ENCODE measurements at regions not wholly inside any gene's neighbourhood (a gene's known extent, or its start where the extent isn't known, plus 50 kb on each side); places are given as distances from the start of the nearest gene placed in this dataset.

DNA sequence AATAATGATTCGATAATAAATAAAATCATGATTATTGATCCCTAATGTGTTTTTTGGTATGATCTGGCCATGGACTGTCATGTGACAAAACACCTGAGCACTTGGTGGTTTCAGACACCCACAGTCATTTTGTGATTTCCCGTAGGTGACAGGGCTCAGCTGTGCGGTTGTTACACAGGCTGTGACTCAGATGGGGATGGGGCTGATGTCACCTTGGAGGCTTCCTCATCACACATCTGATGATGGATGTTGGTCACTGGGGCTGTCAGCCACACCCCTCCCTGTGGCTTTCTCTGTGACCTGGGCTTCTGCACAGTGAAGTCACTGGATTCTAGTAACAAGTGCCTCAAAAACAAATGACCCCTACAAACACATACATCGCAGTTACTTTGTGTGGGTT, 995.1 kb downstream of the BRD1 start:
- H3K4me1 ChIP-seq (ENCODE audit: low read length): peaks cover 19% of the 10 kb centered on the region
- H2AFZ ChIP-seq (ENCODE audit: low read length): no peak overlapping the region
- H3K4me2 ChIP-seq (ENCODE audit: low read depth, low read length, poor library complexity, severe bottlenecking): no peak overlapping the region
- H3K36me3 ChIP-seq (ENCODE audit: insufficient read depth, low read length): no peaks in the 10 kb centered on the region
- H3K9me3 ChIP-seq (ENCODE audit: low read length): peaks cover 10% of the 10 kb centered on the region
- H3K9ac ChIP-seq (ENCODE audit: low read length): no peak overlapping the region
- DNase-seq: no peak
- no peaks in the 10 kb centered on the region for H3K9me2 ChIP-seq (replicated peaks; ENCODE audit: insufficient read depth, low read length)
- no peak overlapping the region for H3K27ac ChIP-seq (ENCODE audit: low read length)
- no peak overlapping the region for H3K4me3 ChIP-seq (ENCODE audit: low read length)
- H3K79me2 ChIP-seq (ENCODE audit: low read length): no peaks in the 10 kb centered on the region
- peaks cover 11% of the 10 kb centered on the region; the same call in 1 of the 2 replicates for H3K27me3 ChIP-seq (ENCODE audit: low read length)
- no peaks in the 10 kb centered on the region for H4K20me1 ChIP-seq (ENCODE audit: insufficient read depth, low read depth, low read length)

DNA sequence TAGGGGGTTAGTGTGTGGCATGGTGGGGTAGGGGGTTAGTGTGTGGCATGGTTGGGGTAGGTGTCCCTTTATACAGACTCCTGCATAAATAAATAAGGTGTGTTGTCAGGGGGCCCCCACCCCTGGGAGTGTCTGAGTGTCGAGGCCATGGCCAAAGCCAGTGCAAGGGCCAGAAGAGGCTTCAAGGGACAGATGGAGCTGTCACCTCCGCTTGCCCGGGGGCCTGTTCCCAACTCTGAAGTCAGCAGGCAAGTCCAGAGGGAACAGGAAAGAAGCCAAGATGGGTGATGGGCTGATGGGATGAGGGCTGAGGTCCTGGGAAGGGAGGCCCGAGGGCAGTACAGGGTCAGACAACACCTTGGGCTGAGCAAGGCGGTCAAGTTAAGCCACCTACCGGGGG, 997.8 kb downstream of the BRD1 start:
- peaks cover 10% of the 10 kb centered on the region for H3K9me3 ChIP-seq (ENCODE audit: low read length)
- no peak overlapping the region for H3K4me2 ChIP-seq (ENCODE audit: low read depth, low read length, poor library complexity, severe bottlenecking)
- H3K27me3 ChIP-seq (ENCODE audit: low read length): peaks cover 11% of the 10 kb centered on the region; the same call in 1 of the 2 replicates
- H3K36me3 ChIP-seq (ENCODE audit: insufficient read depth, low read length): no peaks in the 10 kb centered on the region
- no peak overlapping the region for H3K27ac ChIP-seq (ENCODE audit: low read length)
- H4K20me1 ChIP-seq (ENCODE audit: insufficient read depth, low read depth, low read length): no peaks in the 10 kb centered on the region
- no peaks in the 10 kb centered on the region for H3K79me2 ChIP-seq (ENCODE audit: low read length)
- no peak for DNase-seq
- no peak overlapping the region for H2AFZ ChIP-seq (ENCODE audit: low read length)
- no peak overlapping the region for H3K4me3 ChIP-seq (ENCODE audit: low read length)
- peaks cover 13% of the 10 kb centered on the region for H3K4me1 ChIP-seq (ENCODE audit: low read length)
- H3K9me2 ChIP-seq (replicated peaks; ENCODE audit: insufficient read depth, low read length): no peaks in the 10 kb centered on the region
- H3K9ac ChIP-seq (ENCODE audit: low read length): no peak overlapping the region

DNA sequence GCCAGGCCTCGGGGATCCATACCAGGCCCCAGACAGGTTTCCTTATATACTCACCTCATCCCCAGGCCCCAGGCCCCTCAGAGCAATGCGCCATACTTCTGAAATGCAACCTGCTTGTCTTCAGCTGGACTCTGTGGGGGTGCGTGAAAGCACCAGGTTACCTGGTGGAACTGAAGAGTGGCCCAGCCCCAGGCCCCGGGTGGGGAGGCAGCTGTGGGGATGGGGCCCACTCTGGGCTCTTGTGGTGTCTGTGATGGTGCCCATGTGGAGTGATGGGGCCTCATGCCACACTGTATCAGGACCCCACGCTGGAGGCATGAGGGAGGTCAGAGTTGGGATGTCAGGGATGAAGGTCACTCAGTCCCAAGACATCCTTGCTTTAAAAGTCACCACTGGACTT, 999.0 kb downstream of the BRD1 start:
- DNase-seq: no peak
- Histone ChIP-seq H3K36me3 (ENCODE audit: insufficient read depth, low read length) (no peaks in the 10 kb centered on the region), H3K4me3 (ENCODE audit: low read length) (no peak overlapping the region), H4K20me1 (ENCODE audit: insufficient read depth, low read depth, low read length) (0 out of 2 replicates have a peak, but pooled peaks cover 5% of the 10 kb centered on the region), H3K27ac (ENCODE audit: low read length) (no peak overlapping the region), H2AFZ (ENCODE audit: low read length) (no peak overlapping the region), H3K9me2 (replicated peaks; ENCODE audit: insufficient read depth, low read length) (no peaks in the 10 kb centered on the region), H3K79me2 (ENCODE audit: low read length) (no peaks in the 10 kb centered on the region), H3K4me1 (ENCODE audit: low read length) (peaks cover 1% of the 10 kb centered on the region), H3K9me3 (ENCODE audit: low read length) (peaks cover 10% of the 10 kb centered on the region), H3K4me2 (ENCODE audit: low read depth, low read length, poor library complexity, severe bottlenecking) (no peak overlapping the region), H3K9ac (ENCODE audit: low read length) (no peak overlapping the region), H3K27me3 (ENCODE audit: low read length) (peaks cover 11% of the 10 kb centered on the region; the same call in 1 of the 2 replicates)

DNA sequence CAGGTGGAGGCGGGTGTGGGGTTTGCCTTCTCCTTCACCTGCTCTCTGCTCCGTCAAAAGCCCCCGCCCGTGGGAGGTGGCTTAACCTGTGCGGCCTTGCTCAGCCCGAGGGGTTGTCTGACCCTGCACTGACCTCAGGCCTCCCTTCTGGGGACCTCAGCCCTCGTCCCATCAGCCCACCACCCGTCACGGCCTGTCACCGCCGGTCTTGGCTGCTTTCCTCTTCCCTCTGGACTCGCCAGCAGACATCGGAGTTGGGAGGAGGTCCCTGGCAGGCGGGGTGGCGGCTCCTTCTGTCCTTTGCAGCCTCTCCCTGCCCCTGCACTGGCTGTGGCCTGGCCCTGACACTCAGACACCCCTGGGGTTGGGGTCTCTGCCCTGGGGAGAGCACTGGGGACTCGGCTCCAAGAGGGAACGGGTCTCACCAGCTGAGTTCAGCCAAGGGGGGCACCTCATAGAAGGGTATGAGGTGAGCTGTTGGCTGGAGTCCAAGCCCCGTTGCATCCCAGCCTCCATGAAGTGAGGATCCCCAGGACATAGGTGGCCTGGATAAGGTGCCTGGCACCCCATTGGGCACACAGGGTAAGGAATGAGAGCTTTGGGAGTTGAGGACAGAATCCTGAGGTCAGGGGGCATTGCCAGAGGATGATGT, 999.6 kb downstream of the BRD1 start:
- Histone ChIP-seq H3K4me3 (ENCODE audit: low read length) (no peak overlapping the region), H3K27ac (ENCODE audit: low read length) (no peak overlapping the region)

DNA sequence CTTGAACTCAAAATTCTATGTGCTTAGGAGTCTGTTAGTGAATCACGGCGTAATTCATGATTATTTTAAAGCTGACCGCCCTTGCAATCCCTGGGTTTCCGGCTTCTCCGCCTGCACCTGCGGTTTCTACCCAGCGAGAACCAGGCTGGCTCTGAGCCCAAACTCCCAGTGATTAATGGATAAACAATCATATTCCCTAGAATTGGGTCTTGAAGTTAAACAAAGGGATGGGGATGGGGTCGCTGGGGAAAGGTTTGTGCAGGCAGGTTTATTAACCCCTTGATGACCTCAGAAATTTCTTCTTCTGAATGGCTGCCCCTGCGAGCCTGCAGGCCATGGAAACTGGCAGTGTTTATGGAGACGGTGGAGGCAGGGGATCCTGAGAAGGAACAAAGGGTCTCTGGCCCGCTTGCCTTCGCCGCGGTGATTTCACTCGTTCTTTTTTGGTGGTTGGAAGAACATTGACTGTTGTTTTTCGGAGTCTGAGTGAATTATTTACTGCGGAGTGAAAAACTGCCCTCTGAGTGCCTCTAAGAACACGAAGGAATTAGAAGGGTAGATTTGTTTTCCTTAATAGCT, 1000.3 kb downstream of the BRD1 start:
- no peaks in the 10 kb centered on the region; the same call in 1 of the 2 replicates for H3K9me3 ChIP-seq (ENCODE audit: low read length)
- no peaks in the 10 kb centered on the region for H3K9me2 ChIP-seq (replicated peaks; ENCODE audit: insufficient read depth, low read length)
- H4K20me1 ChIP-seq (ENCODE audit: insufficient read depth, low read depth, low read length): 0 out of 2 replicates have a peak, but pooled peaks cover 5% of the 10 kb centered on the region
- H2AFZ ChIP-seq (ENCODE audit: low read length): no peak overlapping the region
- H3K4me2 ChIP-seq (ENCODE audit: low read depth, low read length, poor library complexity, severe bottlenecking): no peak overlapping the region
- no peaks in the 10 kb centered on the region; the same call in 1 of the 2 replicates for H3K4me1 ChIP-seq (ENCODE audit: low read length)
- no peak overlapping the region for H3K9ac ChIP-seq (ENCODE audit: low read length)
- no peak for DNase-seq
- H3K36me3 ChIP-seq (ENCODE audit: insufficient read depth, low read length): no peaks in the 10 kb centered on the region
- no peaks in the 10 kb centered on the region for H3K79me2 ChIP-seq (ENCODE audit: low read length)
- no peak overlapping the region for H3K4me3 ChIP-seq (ENCODE audit: low read length)
- H3K27ac ChIP-seq (ENCODE audit: low read length): no peak overlapping the region
- 0 out of 2 replicates have a peak, but pooled peaks cover 4% of the 10 kb centered on the region for H3K27me3 ChIP-seq (ENCODE audit: low read length)

More for the DNA sequence above, 999.6 kb downstream of the BRD1 start:
- no peaks in the 10 kb centered on the region for H3K4me1 ChIP-seq (ENCODE audit: low read length)
- peaks cover 8% of the 10 kb centered on the region; the same call in 1 of the 2 replicates for H3K27me3 ChIP-seq (ENCODE audit: low read length)
- H3K9ac ChIP-seq (ENCODE audit: low read length): no peak overlapping the region
- H3K4me2 ChIP-seq (ENCODE audit: low read depth, low read length, poor library complexity, severe bottlenecking): no peak overlapping the region
- no peaks in the 10 kb centered on the region for H3K79me2 ChIP-seq (ENCODE audit: low read length)
- 0 out of 2 replicates have a peak, but pooled peaks cover 5% of the 10 kb centered on the region for H4K20me1 ChIP-seq (ENCODE audit: insufficient read depth, low read depth, low read length)
- DNase-seq: no peak
- no peak overlapping the region for H2AFZ ChIP-seq (ENCODE audit: low read length)
- H3K9me3 ChIP-seq (ENCODE audit: low read length): peaks cover 5% of the 10 kb centered on the region
- H3K36me3 ChIP-seq (ENCODE audit: insufficient read depth, low read length): no peaks in the 10 kb centered on the region
- no peaks in the 10 kb centered on the region for H3K9me2 ChIP-seq (replicated peaks; ENCODE audit: insufficient read depth, low read length)

DNA sequence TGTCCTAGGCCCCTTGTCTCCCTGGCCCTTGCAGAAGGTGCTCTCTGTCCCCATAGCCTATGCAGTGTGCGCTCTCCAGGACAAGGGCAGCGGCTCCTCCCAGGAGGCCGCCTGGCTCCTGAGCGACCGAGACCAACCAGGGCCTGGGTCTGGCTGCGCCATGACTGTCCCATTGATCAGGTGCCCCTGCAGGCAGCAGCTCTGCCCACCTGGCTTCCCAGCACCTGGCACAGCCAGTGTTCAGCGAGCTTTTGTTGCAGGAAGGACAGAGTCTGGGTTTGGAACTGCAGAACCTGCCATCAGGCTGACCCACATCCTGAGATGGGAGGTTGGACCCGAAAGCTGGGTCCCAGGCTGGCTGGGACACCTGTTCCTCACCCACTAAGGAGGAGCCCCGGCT, 1001.1 kb downstream of the BRD1 start:
- H2AFZ ChIP-seq (ENCODE audit: low read length): no peak overlapping the region
- no peak overlapping the region for H3K4me2 ChIP-seq (ENCODE audit: low read depth, low read length, poor library complexity, severe bottlenecking)
- H3K36me3 ChIP-seq (ENCODE audit: insufficient read depth, low read length): no peaks in the 10 kb centered on the region
- H3K79me2 ChIP-seq (ENCODE audit: low read length): no peaks in the 10 kb centered on the region
- H3K9me2 ChIP-seq (replicated peaks; ENCODE audit: insufficient read depth, low read length): no peaks in the 10 kb centered on the region
- 0 out of 2 replicates have a peak, but pooled peaks cover 5% of the 10 kb centered on the region for H4K20me1 ChIP-seq (ENCODE audit: insufficient read depth, low read depth, low read length)
- H3K27me3 ChIP-seq (ENCODE audit: low read length): 0 out of 2 replicates have a peak, but pooled peaks cover 4% of the 10 kb centered on the region
- H3K4me3 ChIP-seq (ENCODE audit: low read length): no peak overlapping the region
- peaks cover 8% of the 10 kb centered on the region for H3K4me1 ChIP-seq (ENCODE audit: low read length)
- H3K27ac ChIP-seq (ENCODE audit: low read length): no peak overlapping the region
- DNase-seq: no peak
- no peak overlapping the region for H3K9ac ChIP-seq (ENCODE audit: low read length)
- no peaks in the 10 kb centered on the region for H3K9me3 ChIP-seq (ENCODE audit: low read length)

DNA sequence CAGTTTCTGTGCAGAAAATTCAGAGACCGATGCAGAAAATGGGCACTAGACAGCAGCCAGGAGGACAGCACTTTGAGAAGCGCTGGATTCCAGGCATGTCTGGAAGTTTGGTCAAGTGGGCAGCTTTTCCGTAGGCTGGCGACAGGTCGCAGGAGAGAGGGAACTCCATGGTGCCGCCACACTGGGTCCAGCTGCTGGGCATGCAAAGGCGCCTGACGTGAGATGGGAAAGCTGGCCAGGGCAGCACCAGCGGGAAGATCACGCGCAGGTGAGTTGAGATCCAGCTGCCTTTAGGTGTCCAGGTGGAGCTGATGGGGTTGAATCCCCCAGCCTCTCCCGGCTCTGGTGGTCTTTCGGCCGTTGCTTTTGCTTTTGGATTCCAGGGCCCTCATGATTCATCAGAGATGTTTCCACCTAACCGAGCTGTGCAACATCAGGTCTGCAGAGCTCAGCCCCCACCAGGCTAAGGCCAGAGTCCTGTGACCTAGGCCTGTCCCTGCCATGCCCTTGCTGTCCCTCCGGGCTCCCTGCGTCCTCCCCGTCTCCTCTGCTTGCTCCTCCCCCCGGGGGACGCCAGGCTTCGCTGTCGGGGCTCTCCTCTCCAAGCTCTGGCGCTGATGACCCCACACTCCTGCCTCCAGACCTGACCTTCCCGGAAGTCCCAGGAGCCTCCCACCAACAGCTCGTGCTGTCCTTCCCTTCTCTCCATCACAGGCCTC, 1001.7 kb downstream of the BRD1 start:
- Histone ChIP-seq H3K4me3 (ENCODE audit: low read length) (no peak overlapping the region), H4K20me1 (ENCODE audit: insufficient read depth, low read depth, low read length) (peaks cover 5% of the 10 kb centered on the region; the same call in 1 of the 2 replicates), H3K9me3 (ENCODE audit: low read length) (no peaks in the 10 kb centered on the region), H3K27ac (ENCODE audit: low read length) (no peak overlapping the region), H3K4me1 (ENCODE audit: low read length) (peaks cover 13% of the 10 kb centered on the region), H3K9me2 (replicated peaks; ENCODE audit: insufficient read depth, low read length) (no peaks in the 10 kb centered on the region), H2AFZ (ENCODE audit: low read length) (no peak overlapping the region), H3K36me3 (ENCODE audit: insufficient read depth, low read length) (no peaks in the 10 kb centered on the region), H3K4me2 (ENCODE audit: low read depth, low read length, poor library complexity, severe bottlenecking) (no peak overlapping the region), H3K27me3 (ENCODE audit: low read length) (0 out of 2 replicates have a peak, but pooled peaks cover 4% of the 10 kb centered on the region), H3K79me2 (ENCODE audit: low read length) (no peaks in the 10 kb centered on the region), H3K9ac (ENCODE audit: low read length) (no peak overlapping the region)
- DNase-seq: no peak

Measured in Karpas-422 (cell line).